CD4-positive, alpha-beta T cell (primary cell): ENCODE measurements at regions not wholly inside any gene's neighbourhood (a gene's known extent, or its start where the extent isn't known, plus 50 kb on each side); places are given as distances from the start of the nearest gene placed in this dataset.

ENCODE experiments used
- ATAC-seq: fragments of 200-7000 bp; cut with Tn5 transposase; one replicate; pipeline ENCODE4 v1.10.0; 2022; ENCODE audit warnings: mild to moderate bottlenecking; ENCODE audit not compliant: poor library complexity
- CTCF ChIA-PET: fragments of 350-600 bp; sonication (Branson Sonifier 250); formaldehyde crosslinking; loops from one replicate; lab custom pipeline; 2021; ENCODE audit warnings: antibody characterized with exemption, inconsistent platforms; lab: Charles Lee
- POLR2A ChIA-PET: fragments of 350-600 bp; sonication (Branson Sonifier 250); formaldehyde crosslinking; loops from one replicate; lab custom pipeline; 2021; ENCODE audit warnings: antibody characterized with exemption, inconsistent platforms; lab: Charles Lee
- DNase-seq, 14 experiments: peaks; one replicate each; pipeline ENCODE4 v3.0.0-alpha.2; 2013 to 2020; ENCODE audit warnings: mixed read lengths in 2 of 14
- H3K27ac ChIP-seq, 2 donors: one replicate each; pipeline versions ENCODE4 v1.5.1 to v1.7.0; 2013; ENCODE audit warnings: low read length in 2 of 2, low read depth in 1 of 2, mild to moderate bottlenecking in 1 of 2
- H3K27me3 ChIP-seq, 2 experiments: 1 replicate in 1 of 2; 2 replicates in 1 of 2; pipeline versions ENCODE4 v1.6.1 to v1.7.0; 2013; ENCODE audit warnings: low read length in 2 of 2, control low read depth in 1 of 2, mild to moderate bottlenecking in 1 of 2, moderate library complexity in 1 of 2; ENCODE audit not compliant: insufficient read depth in 2 of 2, control insufficient read depth in 1 of 2
- H3K36me3 ChIP-seq: one replicate; pipeline ENCODE4 v1.6.1; 2013; ENCODE audit warnings: low read length, control low read depth; ENCODE audit not compliant: insufficient read depth
- H3K4me1 ChIP-seq: one replicate; pipeline ENCODE4 v1.6.1; 2013; ENCODE audit warnings: low read length, control low read depth; ENCODE audit not compliant: insufficient read depth
- H3K4me3 ChIP-seq: one replicate; pipeline ENCODE4 v1.5.1; 2013; ENCODE audit warnings: mild to moderate bottlenecking, low read length, moderate library complexity
- H3K9me3 ChIP-seq, 2 experiments: 1 replicate in 1 of 2; 2 replicates in 1 of 2; pipeline versions ENCODE4 v1.6.1 to v1.7.0; 2013; ENCODE audit warnings: low read length in 2 of 2, mild to moderate bottlenecking in 2 of 2, control low read depth in 1 of 2, moderate library complexity in 1 of 2; ENCODE audit not compliant: control insufficient read depth in 1 of 2, insufficient read depth in 1 of 2
- H3K27ac Mint-ChIP-seq: one replicate; pipeline ENCODE4 v1.8.0; 2020; ENCODE audit warnings: mixed read lengths
- H3K27me3 Mint-ChIP-seq: one replicate; pipeline ENCODE4 v1.8.0; 2021; ENCODE audit warnings: mixed read lengths
- H3K36me3 Mint-ChIP-seq: one replicate; pipeline ENCODE4 v1.8.0; 2021; ENCODE audit warnings: low read depth, mixed read lengths
- H3K4me1 Mint-ChIP-seq: one replicate; pipeline ENCODE4 v1.8.0; 2021; ENCODE audit warnings: low read depth, mixed read lengths
- H3K4me3 Mint-ChIP-seq: one replicate; pipeline ENCODE4 v1.8.0; 2020; ENCODE audit warnings: mild to moderate bottlenecking, mixed read lengths
- H3K9me3 Mint-ChIP-seq: one replicate; pipeline ENCODE4 v1.8.0; 2020; ENCODE audit warnings: mixed read lengths
- intact Hi-C, 2 experiments: fragments of 100-400 bp; cut with DNase I in 1 of 2; cut with micrococcal nuclease in 1 of 2; formaldehyde crosslinking; loops; one replicate each; pipeline versions ENCODE4 v1.15.1 to v1.9.0; 2023 to 2025; cut with DNase I, micrococcal nuclease
- TF ChIP-seq, protein P1 (sequence below): fragments of 200-600 bp; IDR thresholded peaks from one replicate; pipeline ENCODE4 v1.8.0; 2022; ENCODE audit warnings: antibody characterized with exemption, mild to moderate bottlenecking

DNA sequence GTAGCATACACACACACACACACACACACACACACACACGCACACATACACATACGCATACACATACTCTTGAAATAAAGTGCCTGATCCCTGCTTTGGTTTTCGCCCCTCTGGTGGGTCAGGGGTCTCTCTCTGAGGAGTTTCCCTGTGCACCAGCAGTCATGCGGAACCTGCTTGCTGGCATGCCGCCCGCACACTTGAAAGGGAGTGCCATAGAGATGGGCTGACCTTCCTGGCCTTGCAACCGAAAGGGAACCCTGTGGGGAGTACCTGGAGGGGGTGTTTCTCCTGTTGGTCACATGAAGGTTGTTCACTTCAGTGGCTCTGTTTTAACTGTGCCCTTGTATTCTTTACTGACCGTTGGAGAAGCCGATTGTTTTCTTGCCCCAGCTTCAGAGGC lies 752.3 kb downstream of the NR2F2 start:
- no peaks in the 10 kb centered on the region for H3K36me3 Mint-ChIP-seq
- Histone ChIP-seq H3K36me3 (no peaks in the 10 kb centered on the region), H3K4me1 (no peaks in the 10 kb centered on the region), H3K4me3 (no peak overlapping the region), H3K9me3 (peaks cover 0 to 8% of the 10 kb centered on the region in 2 experiments), H3K27ac (no peak overlapping the region), H3K27me3 (no peaks in the 10 kb centered on the region)
- peaks cover 4% of the 10 kb centered on the region for H3K9me3 Mint-ChIP-seq
- intact Hi-C loops = no loop called here
- DNase-seq = no peak
- ChIA-PET POLR2A (no interaction called here), CTCF (no interaction called here)
- no peak for ATAC-seq
- no peaks in the 10 kb centered on the region for H3K4me1 Mint-ChIP-seq
- H3K27me3 Mint-ChIP-seq = no peaks in the 10 kb centered on the region
- no peak overlapping the region for H3K4me3 Mint-ChIP-seq
- TF ChIP-seq, protein P1, sequence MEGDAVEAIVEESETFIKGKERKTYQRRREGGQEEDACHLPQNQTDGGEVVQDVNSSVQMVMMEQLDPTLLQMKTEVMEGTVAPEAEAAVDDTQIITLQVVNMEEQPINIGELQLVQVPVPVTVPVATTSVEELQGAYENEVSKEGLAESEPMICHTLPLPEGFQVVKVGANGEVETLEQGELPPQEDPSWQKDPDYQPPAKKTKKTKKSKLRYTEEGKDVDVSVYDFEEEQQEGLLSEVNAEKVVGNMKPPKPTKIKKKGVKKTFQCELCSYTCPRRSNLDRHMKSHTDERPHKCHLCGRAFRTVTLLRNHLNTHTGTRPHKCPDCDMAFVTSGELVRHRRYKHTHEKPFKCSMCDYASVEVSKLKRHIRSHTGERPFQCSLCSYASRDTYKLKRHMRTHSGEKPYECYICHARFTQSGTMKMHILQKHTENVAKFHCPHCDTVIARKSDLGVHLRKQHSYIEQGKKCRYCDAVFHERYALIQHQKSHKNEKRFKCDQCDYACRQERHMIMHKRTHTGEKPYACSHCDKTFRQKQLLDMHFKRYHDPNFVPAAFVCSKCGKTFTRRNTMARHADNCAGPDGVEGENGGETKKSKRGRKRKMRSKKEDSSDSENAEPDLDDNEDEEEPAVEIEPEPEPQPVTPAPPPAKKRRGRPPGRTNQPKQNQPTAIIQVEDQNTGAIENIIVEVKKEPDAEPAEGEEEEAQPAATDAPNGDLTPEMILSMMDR = no peak
- H3K27ac Mint-ChIP-seq = no peak overlapping the region

DNA sequence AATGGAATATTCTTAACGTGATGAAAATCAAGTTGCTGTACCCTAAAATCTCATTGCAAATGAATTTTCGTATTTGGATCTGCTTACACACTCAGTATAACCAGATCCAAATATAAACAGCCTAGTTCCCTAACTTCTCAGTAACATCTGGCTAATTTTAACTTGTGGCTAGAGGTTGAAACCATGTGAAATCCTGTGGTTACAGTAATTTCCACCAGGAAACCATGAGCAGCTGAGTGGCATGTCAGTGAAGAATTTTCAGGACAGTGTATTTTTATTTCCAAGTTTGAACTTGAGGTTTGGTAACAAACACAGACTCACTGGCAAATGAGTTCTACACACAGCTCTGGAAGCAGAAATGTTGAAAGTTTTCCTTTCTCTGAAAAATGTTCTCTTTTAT lies 754.1 kb downstream of the NR2F2 start:
- intact Hi-C loops = no loop called here
- H3K4me3 ChIP-seq = no peak overlapping the region
- Mint-ChIP-seq H3K27ac (no peak overlapping the region), H3K4me3 (no peak overlapping the region), H3K27me3 (no peaks in the 10 kb centered on the region), H3K36me3 (no peaks in the 10 kb centered on the region), H3K4me1 (no peaks in the 10 kb centered on the region), H3K9me3 (peaks cover 7% of the 10 kb centered on the region)
- no peak overlapping the region for H3K27ac ChIP-seq
- H3K9me3 ChIP-seq = peaks cover 0 to 8% of the 10 kb centered on the region in 2 experiments
- TF ChIP-seq, protein P1 = no peak
- no peak for ATAC-seq
- no peaks in the 10 kb centered on the region for H3K4me1 ChIP-seq
- no peak for DNase-seq
- H3K36me3 ChIP-seq = no peaks in the 10 kb centered on the region
- ChIA-PET POLR2A (no interaction called here), CTCF (no interaction called here)
- no peaks in the 10 kb centered on the region for H3K27me3 ChIP-seq

DNA sequence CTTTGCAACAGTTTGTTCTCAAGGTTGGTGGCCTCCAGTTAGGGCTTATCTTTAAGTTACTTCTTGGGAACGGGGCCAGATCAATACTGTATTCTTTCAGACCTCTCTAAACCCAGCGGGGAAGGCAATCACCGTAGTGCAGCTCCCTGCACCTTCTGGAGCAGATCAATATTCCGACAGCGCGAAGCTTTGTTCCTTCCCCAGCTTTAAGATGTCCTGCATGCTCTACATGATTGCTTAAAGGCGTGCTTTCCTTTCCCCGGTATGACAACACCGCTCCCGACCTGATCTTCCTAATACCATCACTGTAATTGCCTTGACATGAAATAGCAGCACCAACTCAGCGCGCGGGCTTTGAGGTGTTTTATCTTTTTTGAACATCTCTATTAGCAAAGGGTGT lies 755.2 kb downstream of the NR2F2 start:
- H3K27me3 ChIP-seq = no peaks in the 10 kb centered on the region
- H3K9me3 ChIP-seq = peaks cover 0 to 8% of the 10 kb centered on the region in 2 experiments
- Mint-ChIP-seq H3K4me1 (no peaks in the 10 kb centered on the region), H3K4me3 (no peak overlapping the region), H3K36me3 (no peaks in the 10 kb centered on the region), H3K9me3 (peaks cover 7% of the 10 kb centered on the region), H3K27ac (no peak overlapping the region), H3K27me3 (no peaks in the 10 kb centered on the region)
- intact Hi-C loops = no loop called here
- ChIA-PET POLR2A (no interaction called here), CTCF (no interaction called here)
- no peak overlapping the region for H3K4me3 ChIP-seq
- no peaks in the 10 kb centered on the region for H3K36me3 ChIP-seq
- TF ChIP-seq, protein P1 = no peak
- ATAC-seq = no peak
- no peak for DNase-seq
- H3K27ac ChIP-seq = no peak overlapping the region
- H3K4me1 ChIP-seq = no peaks in the 10 kb centered on the region
